SU-DHL-6 (cell line): ENCODE measurements at regions not wholly inside any gene's neighbourhood (a gene's known extent, or its start where the extent isn't known, plus 50 kb on each side); places are given as distances from the start of the nearest gene placed in this dataset.

Source experiments
- H2AFZ ChIP-seq: fragments of 200-600 bp; sonication (generic); 2 replicates; pipeline ENCODE4 v1.6.1; 2014; ENCODE audit warnings: low read depth, mild to moderate bottlenecking, moderate library complexity, mixed read lengths, antibody characterized with exemption, low read length; ENCODE audit not compliant: severe bottlenecking
- H3F3A ChIP-seq: fragments of 200-600 bp; shearing (Covaris generic); 2 replicates; pipeline ENCODE4 v1.6.0; 2016; ENCODE audit warnings: antibody characterized with exemption, mild to moderate bottlenecking; ENCODE audit not compliant: insufficient read depth
- H3K27ac ChIP-seq: fragments of 200-600 bp; sonication (generic); 2 replicates; pipeline ENCODE4 v1.5.1; 2016; ENCODE audit warnings: low read depth, mild to moderate bottlenecking, low read length, moderate library complexity, mixed read lengths
- H3K27me3 ChIP-seq: fragments of 200-600 bp; sonication (generic), shearing (Covaris generic); 2 replicates; pipeline ENCODE4 v1.6.0; 2014; ENCODE audit warnings: mild to moderate bottlenecking, low read length
- H3K36me3 ChIP-seq: fragments of 200-600 bp; sonication (generic); 2 replicates; pipeline ENCODE4 v1.6.1; 2014; ENCODE audit warnings: mild to moderate bottlenecking, low read length, mixed read lengths
- H3K4me2 ChIP-seq: fragments of 300-600, 200-600 bp; shearing (Covaris generic), sonication (generic); 2 replicates; pipeline ENCODE4 v1.6.0; 2014; ENCODE audit warnings: low read length, low read depth, mild to moderate bottlenecking; ENCODE audit not compliant: poor library complexity, severe bottlenecking
- H3K4me3 ChIP-seq: fragments of 200-600 bp; sonication (generic); 2 replicates; pipeline ENCODE4 v1.5.1; 2014; ENCODE audit warnings: antibody characterized with exemption, low read length, mild to moderate bottlenecking, mixed read lengths; ENCODE audit not compliant: insufficient read depth, poor library complexity, severe bottlenecking
- H3K79me2 ChIP-seq: fragments of 200-600 bp; sonication (generic); 2 replicates; pipeline ENCODE4 v1.6.1; 2014; ENCODE audit warnings: mild to moderate bottlenecking, low read length, moderate library complexity; ENCODE audit not compliant: insufficient read depth
- H3K9ac ChIP-seq: fragments of 200-600 bp; sonication (generic); 2 replicates; pipeline ENCODE4 v1.7.0; 2014; ENCODE audit warnings: mild to moderate bottlenecking, low read length
- H3K9me2 ChIP-seq: fragments of 200-600 bp; sonication (generic); replicated peaks from 2 replicates; pipeline ENCODE4 v1.6.1; 2014; ENCODE audit warnings: low read length; ENCODE audit not compliant: insufficient read depth
- H3K9me3 ChIP-seq: fragments of 200-600 bp; sonication (generic); 2 replicates; pipeline ENCODE4 v1.6.1; 2014; ENCODE audit warnings: low read length, mixed read lengths; ENCODE audit not compliant: insufficient read depth
- H4K20me1 ChIP-seq: fragments of 200-600 bp; sonication (generic); 2 replicates; pipeline ENCODE4 v1.6.1; 2014; ENCODE audit warnings: low read depth, mild to moderate bottlenecking, antibody characterized with exemption, low read length, moderate library complexity, mixed read lengths
- EZH2phosphoT487 ChIP-seq: fragments of 200-600 bp; sonication (generic), shearing (Covaris generic); conservative IDR thresholded peaks from 2 replicates; pipeline ENCODE4 v1.6.1; 2018; ENCODE audit warnings: mild to moderate bottlenecking, antibody characterized with exemption, low read length, moderate library complexity, mixed read lengths
- TF ChIP-seq, protein P1 (sequence below): fragments of 200-600 bp; sonication (generic); IDR thresholded peaks from one replicate; pipeline ENCODE4 v1.5.1; 2017; ENCODE audit warnings: antibody characterized with exemption, mild to moderate bottlenecking, low read length, moderate library complexity; ENCODE audit not compliant: insufficient read depth, poor library complexity, severe bottlenecking

DNA sequence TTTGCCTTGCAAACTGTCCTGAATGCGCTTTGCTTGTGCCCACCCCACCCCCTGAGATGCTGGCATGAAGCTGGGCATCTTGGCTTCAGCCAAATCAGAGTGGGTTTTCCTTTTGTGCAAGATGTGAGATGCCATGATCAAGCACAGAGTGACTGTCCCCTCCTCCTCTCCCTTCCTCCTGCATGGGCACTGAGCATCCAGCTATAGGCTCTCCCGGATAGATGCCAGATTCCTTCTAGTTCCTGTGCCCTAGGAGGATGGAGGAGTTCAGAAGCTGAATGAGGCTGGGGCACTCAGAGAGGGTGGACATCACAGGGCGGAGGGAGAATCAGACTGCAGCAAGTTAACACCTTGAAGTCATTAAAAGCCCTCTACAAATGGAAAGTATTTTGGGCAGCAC is 384.1 kb upstream of the CCL2 start:
- Histone ChIP-seq H3K4me2 (no peak overlapping the region), H3K4me3 (no peak overlapping the region), H2AFZ (no peak overlapping the region), H3K27me3 (no peaks in the 10 kb centered on the region), H3K79me2 (no peaks in the 10 kb centered on the region), H3F3A (no peaks in the 10 kb centered on the region), H4K20me1 (no peaks in the 10 kb centered on the region), H3K9me2 (no peaks in the 10 kb centered on the region), H3K27ac (no peak overlapping the region), H3K9me3 (no peaks in the 10 kb centered on the region), H3K36me3 (no peaks in the 10 kb centered on the region), H3K9ac (no peak overlapping the region)
- TF ChIP-seq, protein P1, sequence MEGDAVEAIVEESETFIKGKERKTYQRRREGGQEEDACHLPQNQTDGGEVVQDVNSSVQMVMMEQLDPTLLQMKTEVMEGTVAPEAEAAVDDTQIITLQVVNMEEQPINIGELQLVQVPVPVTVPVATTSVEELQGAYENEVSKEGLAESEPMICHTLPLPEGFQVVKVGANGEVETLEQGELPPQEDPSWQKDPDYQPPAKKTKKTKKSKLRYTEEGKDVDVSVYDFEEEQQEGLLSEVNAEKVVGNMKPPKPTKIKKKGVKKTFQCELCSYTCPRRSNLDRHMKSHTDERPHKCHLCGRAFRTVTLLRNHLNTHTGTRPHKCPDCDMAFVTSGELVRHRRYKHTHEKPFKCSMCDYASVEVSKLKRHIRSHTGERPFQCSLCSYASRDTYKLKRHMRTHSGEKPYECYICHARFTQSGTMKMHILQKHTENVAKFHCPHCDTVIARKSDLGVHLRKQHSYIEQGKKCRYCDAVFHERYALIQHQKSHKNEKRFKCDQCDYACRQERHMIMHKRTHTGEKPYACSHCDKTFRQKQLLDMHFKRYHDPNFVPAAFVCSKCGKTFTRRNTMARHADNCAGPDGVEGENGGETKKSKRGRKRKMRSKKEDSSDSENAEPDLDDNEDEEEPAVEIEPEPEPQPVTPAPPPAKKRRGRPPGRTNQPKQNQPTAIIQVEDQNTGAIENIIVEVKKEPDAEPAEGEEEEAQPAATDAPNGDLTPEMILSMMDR = no peak
- TF ChIP-seq EZH2phosphoT487 = no peak

DNA sequence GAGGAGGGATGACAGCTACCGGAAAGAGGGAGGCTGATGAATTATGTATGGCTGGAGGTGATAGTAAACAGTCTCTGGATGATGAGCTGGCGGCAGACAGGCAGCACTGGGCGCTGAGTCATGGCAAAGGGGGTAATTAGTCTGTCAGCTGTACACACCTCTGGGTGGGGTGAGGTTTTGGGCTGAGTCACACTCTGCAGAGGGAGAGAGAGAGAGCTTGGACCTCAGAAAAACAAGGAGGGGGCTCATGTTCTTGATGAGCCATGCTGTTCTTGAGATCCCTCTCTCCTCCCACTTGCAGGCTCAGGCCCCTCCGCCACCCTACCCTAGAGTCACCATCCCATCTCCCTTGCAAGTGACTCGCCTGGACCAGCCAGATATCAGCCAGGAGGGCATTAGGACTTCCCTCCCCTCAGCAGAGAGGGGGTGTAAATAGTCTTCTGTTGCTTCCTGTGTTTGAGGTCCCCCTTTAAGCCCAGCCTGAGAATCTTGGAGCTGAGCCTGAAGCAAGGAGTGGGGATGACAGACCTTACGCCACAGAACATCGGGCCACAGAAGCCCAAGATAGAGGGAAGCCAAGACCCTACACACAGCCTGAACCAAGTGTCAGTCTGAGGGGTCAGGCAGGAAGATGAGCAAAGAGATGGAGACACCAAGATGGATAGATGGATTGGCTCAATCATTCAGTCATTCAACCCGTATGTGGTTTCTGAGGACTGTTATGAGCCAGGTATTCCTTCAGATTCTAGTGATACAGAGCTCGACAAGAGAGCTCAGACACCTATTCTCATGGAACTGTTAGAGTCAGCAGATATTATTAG is 383.2 kb upstream of the CCL2 start:
- Histone ChIP-seq H3K4me3 (no peak overlapping the region), H3K36me3 (no peaks in the 10 kb centered on the region), H4K20me1 (no peaks in the 10 kb centered on the region), H3K27me3 (no peaks in the 10 kb centered on the region), H3K27ac (no peak overlapping the region), H2AFZ (no peak overlapping the region), H3K79me2 (no peaks in the 10 kb centered on the region), H3F3A (no peaks in the 10 kb centered on the region), H3K4me2 (no peak overlapping the region), H3K9me2 (no peaks in the 10 kb centered on the region), H3K9me3 (no peaks in the 10 kb centered on the region), H3K9ac (no peak overlapping the region)
- TF ChIP-seq, protein P1 = no peak
- no peak for TF ChIP-seq EZH2phosphoT487

DNA sequence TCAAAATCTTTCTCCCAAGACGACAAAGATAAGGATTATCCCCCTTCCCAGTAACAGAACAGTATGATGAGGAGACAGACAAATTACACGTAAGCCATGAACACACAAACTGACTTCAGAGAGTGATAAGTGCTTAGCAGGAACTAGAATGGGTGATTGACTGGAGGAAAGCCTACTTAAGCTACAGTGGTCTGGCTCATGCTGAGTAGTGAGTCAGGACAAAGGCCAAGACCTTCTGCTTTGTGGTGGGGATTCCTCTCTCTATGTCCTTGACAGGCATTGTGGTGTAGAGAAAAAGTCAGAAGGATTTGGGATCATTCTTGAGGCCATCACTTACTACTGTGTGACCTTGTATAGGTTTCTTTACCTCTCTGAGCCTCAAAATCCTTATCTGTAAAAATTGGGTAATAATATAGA is 381.9 kb upstream of the CCL2 start:
- H3K79me2 ChIP-seq = no peaks in the 10 kb centered on the region
- no peak overlapping the region for H3K4me3 ChIP-seq
- no peaks in the 10 kb centered on the region for H3K9me2 ChIP-seq
- H2AFZ ChIP-seq = no peak overlapping the region
- H3K36me3 ChIP-seq = no peaks in the 10 kb centered on the region
- H3K9ac ChIP-seq = no peak overlapping the region
- H3K4me2 ChIP-seq = no peak overlapping the region
- TF ChIP-seq, protein P1 = no peak
- no peak for TF ChIP-seq EZH2phosphoT487
- H3K27ac ChIP-seq = no peak overlapping the region
- no peaks in the 10 kb centered on the region for H4K20me1 ChIP-seq
- no peaks in the 10 kb centered on the region for H3F3A ChIP-seq
- no peaks in the 10 kb centered on the region for H3K9me3 ChIP-seq
- H3K27me3 ChIP-seq = no peaks in the 10 kb centered on the region
